Peyer's patch (tissue), 4 donors: ENCODE measurements at regions not wholly inside any gene's neighbourhood (a gene's known extent, or its start where the extent isn't known, plus 50 kb on each side); places are given as distances from the start of the nearest gene placed in this dataset.

Experiments
- POLR2A ChIP-seq, 2 donors: fragments of 450-650 bp; IDR thresholded peaks; one replicate each; pipeline ENCODE4 v1.5.1; 2017; ENCODE audit warnings: antibody characterized with exemption in 2 of 2, mild to moderate bottlenecking in 2 of 2, moderate library complexity in 2 of 2
- TF ChIP-seq, protein P1 (sequence below), 6 experiments: fragments of 450-650 bp in 4 of 6; fragments of 200-600 bp in 2 of 6; sonication (generic) in 1 of 6; IDR thresholded peaks; one replicate each; pipeline ENCODE4 v1.5.1; 2017 to 2019; ENCODE audit warnings: antibody characterized with exemption in 6 of 6, mild to moderate bottlenecking in 3 of 6, moderate library complexity in 1 of 6

- TF ChIP-seq, protein P1, sequence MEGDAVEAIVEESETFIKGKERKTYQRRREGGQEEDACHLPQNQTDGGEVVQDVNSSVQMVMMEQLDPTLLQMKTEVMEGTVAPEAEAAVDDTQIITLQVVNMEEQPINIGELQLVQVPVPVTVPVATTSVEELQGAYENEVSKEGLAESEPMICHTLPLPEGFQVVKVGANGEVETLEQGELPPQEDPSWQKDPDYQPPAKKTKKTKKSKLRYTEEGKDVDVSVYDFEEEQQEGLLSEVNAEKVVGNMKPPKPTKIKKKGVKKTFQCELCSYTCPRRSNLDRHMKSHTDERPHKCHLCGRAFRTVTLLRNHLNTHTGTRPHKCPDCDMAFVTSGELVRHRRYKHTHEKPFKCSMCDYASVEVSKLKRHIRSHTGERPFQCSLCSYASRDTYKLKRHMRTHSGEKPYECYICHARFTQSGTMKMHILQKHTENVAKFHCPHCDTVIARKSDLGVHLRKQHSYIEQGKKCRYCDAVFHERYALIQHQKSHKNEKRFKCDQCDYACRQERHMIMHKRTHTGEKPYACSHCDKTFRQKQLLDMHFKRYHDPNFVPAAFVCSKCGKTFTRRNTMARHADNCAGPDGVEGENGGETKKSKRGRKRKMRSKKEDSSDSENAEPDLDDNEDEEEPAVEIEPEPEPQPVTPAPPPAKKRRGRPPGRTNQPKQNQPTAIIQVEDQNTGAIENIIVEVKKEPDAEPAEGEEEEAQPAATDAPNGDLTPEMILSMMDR (IDR thresholded peaks at IDR 0.05) = no peak
- TF ChIP-seq POLR2A (IDR thresholded peaks at IDR 0.05) = no peak
These were observed 327.3 kb upstream of the NOX3 start for GRCh38 chr6:155782739-155783459.
